ENCODE measurements at regions not wholly inside any gene's neighbourhood (a gene's known extent, or its start where the extent isn't known, plus 50 kb on each side); places are given as distances from the start of the nearest gene placed in this dataset.

DNA sequence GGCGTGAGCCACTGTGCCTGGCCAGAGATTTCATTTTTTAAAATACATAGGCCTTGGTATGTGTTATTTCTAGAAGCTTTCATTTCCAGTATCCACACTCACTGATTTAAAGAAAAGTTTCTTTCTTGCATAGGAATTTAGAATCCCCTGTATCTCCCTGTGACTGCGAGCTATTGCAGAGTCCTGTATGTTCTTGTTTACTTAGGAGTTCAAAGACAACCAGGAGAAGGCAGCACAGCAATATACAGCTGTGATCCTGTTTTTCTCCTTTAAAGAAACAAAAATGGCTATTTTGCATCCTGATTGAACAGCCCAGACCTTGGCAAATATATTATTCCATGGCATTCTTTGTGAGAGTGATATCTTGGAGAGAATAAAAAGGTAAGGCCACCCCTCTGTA is 185.0 kb upstream of the COX10 start:
- TF ChIP-seq CTCF (conservative IDR thresholded peaks at IDR 0.05; ENCODE audit: low read depth, low read length) = no peak
- no peak for TF ChIP-seq EZH2 (IDR thresholded peaks at IDR 0.05; ENCODE audit: borderline replicate concordance, low read depth, low read length, poor library complexity, severe bottlenecking)

Data from A673 (cell line).